ENCODE measurements at regions not wholly inside any gene's neighbourhood (a gene's known extent, or its start where the extent isn't known, plus 50 kb on each side); places are given as distances from the start of the nearest gene placed in this dataset.

- Histone ChIP-seq H2AK5ac (ENCODE audit: low read depth, low read length) (no peak overlapping the region), H3K36me3 (ENCODE audit: control insufficient read depth, insufficient read depth, low read length) (no peaks in the 10 kb centered on the region), H3K18ac (ENCODE audit: low read depth, low read length) (no peak overlapping the region), H2BK5ac (ENCODE audit: low read depth, low read length, poor library complexity, severe bottlenecking) (no peak overlapping the region), H3K9me1 (ENCODE audit: insufficient read depth, low read length) (no peaks in the 10 kb centered on the region), H3K14ac (replicated peaks; ENCODE audit: low read depth, low read length) (no peak overlapping the region), H3K56ac (ENCODE audit: extremely low read depth, insufficient read depth, low read length) (no peak overlapping the region), H3K4me1 (ENCODE audit: control insufficient read depth, insufficient read depth, low read length) (no peaks in the 10 kb centered on the region), H2BK120ac (ENCODE audit: low read depth, low read length) (no peak overlapping the region), H2BK20ac (ENCODE audit: low read depth, low read length) (no peak overlapping the region), H4K5ac (ENCODE audit: low read depth, low read length) (no peak overlapping the region), H3K4me3 (ENCODE audit: insufficient read depth, low read depth, low read length) (no peak overlapping the region), H3K4me2 (ENCODE audit: low read depth, low read length) (no peak overlapping the region), H3K4ac (ENCODE audit: low read depth, low read length) (no peak overlapping the region), H2AFZ (replicated peaks; ENCODE audit: low read length, poor library complexity) (no peak overlapping the region), H4K8ac (ENCODE audit: low read depth in 2 of 2, low read length in 2 of 2) (no peak overlapping the region), H3K9me3 (ENCODE audit: control insufficient read depth, insufficient read depth, low read length) (peaks cover 12% of the 10 kb centered on the region; the same call in 1 of the 2 replicates), H3K27me3 (ENCODE audit: control insufficient read depth, insufficient read depth, low read length) (no peaks in the 10 kb centered on the region), H2AK9ac (replicated peaks; ENCODE audit: low read depth, low read length, poor library complexity) (no peak overlapping the region), H4K91ac (ENCODE audit: insufficient read depth, low read depth, low read length) (no peak overlapping the region), H3K27ac (ENCODE audit: insufficient read depth, low read length) (no peak overlapping the region), H2BK15ac (ENCODE audit: low read depth, low read length) (no peak overlapping the region), H3K9ac (ENCODE audit: low read depth, low read length) (no peak overlapping the region), H4K20me1 (ENCODE audit: insufficient read depth, low read length) (no peaks in the 10 kb centered on the region), H3K23ac (ENCODE audit: low read depth, low read length) (no peak overlapping the region), H3K79me1 (ENCODE audit: low read depth in 1 of 2, low read length in 2 of 2) (no peaks in the 10 kb centered on the region)
- intact Hi-C loops (cut with micrococcal nuclease) (no loop called here), dilution Hi-C loops (cut with HindIII; ENCODE audit: low sequenced_read_pairs, unreplicated experiment) (no loop called here), in situ Hi-C loops (cut with MboI; ENCODE audit: low sequenced_read_pairs) (no loop called here)
- TF ChIP-seq ELK1 (IDR thresholded peaks at IDR 0.05; ENCODE audit: borderline replicate concordance, low read depth, low read length) (no peak), NFE2L2 (IDR thresholded peaks at IDR 0.05; ENCODE audit: low read depth, low read length) (no peak)
- TF ChIP-seq, protein P1, sequence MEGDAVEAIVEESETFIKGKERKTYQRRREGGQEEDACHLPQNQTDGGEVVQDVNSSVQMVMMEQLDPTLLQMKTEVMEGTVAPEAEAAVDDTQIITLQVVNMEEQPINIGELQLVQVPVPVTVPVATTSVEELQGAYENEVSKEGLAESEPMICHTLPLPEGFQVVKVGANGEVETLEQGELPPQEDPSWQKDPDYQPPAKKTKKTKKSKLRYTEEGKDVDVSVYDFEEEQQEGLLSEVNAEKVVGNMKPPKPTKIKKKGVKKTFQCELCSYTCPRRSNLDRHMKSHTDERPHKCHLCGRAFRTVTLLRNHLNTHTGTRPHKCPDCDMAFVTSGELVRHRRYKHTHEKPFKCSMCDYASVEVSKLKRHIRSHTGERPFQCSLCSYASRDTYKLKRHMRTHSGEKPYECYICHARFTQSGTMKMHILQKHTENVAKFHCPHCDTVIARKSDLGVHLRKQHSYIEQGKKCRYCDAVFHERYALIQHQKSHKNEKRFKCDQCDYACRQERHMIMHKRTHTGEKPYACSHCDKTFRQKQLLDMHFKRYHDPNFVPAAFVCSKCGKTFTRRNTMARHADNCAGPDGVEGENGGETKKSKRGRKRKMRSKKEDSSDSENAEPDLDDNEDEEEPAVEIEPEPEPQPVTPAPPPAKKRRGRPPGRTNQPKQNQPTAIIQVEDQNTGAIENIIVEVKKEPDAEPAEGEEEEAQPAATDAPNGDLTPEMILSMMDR (conservative IDR thresholded peaks at IDR 0.05; ENCODE audit: low read depth, low read length) = no peak
- TF ChIP-seq, protein P2, sequence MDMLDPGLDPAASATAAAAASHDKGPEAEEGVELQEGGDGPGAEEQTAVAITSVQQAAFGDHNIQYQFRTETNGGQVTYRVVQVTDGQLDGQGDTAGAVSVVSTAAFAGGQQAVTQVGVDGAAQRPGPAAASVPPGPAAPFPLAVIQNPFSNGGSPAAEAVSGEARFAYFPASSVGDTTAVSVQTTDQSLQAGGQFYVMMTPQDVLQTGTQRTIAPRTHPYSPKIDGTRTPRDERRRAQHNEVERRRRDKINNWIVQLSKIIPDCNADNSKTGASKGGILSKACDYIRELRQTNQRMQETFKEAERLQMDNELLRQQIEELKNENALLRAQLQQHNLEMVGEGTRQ (IDR thresholded peaks at IDR 0.05; ENCODE audit: low read depth, low read length) = no peak
- ChIA-PET POLR2A (ENCODE audit: unreplicated experiment) (no interaction called here), CTCF (no interaction called here)
- WGBS, 2 experiments (ENCODE audit: extremely low coverage in 2 of 2, insufficient read length in 1 of 2) = no CpG with 5 or more reads among the region's 4 CpGs
- ATAC-seq (ENCODE audit: low read depth) (no peak), DNase-seq (no peak)
- no TSS peak for BruUV-seq (replicated peaks)
Observed at GRCh38 chr7:69032848-69033247, 565.4 kb upstream of the AUTS2 start.

All from IMR-90 (cell line).